VCaP (cell line): ENCODE measurements at regions not wholly inside any gene's neighbourhood (a gene's known extent, or its start where the extent isn't known, plus 50 kb on each side); places are given as distances from the start of the nearest gene placed in this dataset.

Experiments
- H3K27ac ChIP-seq: fragments of 450-650 bp; 2 replicates; pipeline ENCODE4 v1.5.1; 2017
- TF ChIP-seq, protein P1 (sequence below): fragments of 450-650 bp; conservative IDR thresholded peaks from 2 replicates; pipeline ENCODE4 v1.5.1; 2017; ENCODE audit warnings: mild to moderate bottlenecking, moderate library complexity

DNA sequence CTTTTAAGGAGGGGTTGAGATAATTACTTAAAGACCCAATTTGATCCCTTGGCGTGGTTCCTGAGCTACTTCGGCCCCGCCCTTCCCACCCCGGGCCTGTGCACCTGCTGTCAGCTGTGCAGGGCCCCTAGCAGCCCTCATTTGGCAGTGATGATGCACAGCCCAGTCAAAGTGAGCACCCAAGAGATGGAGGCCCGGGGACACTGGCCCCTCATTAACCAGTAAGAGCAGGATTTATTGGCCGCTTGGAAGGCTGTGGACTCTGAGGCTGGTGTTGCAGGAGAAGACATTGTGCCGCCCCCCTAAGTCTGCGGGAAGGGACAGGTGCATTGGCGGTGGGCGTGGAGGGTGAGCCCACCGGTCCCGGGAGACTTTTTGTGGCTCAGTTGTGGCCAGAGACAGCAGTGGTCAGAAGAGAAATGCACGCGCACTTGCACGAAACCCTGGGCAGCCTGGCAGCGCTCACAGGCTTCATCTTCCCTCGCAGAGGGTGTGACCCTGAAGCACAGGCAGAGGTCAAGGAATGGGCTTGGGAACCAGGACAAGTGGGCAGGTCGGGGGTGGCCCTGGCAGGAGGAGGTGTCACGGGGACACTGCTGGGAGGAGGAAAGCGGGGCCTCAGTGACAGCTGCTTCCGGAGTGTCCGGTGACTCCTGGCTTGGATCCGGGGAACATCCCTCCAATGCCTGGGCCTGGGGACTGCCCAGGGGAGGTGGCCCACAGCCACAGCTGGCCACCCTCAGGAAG lies 74.0 kb upstream of the RXRA start:
- H3K27ac ChIP-seq = no peak overlapping the region
- TF ChIP-seq, protein P1, sequence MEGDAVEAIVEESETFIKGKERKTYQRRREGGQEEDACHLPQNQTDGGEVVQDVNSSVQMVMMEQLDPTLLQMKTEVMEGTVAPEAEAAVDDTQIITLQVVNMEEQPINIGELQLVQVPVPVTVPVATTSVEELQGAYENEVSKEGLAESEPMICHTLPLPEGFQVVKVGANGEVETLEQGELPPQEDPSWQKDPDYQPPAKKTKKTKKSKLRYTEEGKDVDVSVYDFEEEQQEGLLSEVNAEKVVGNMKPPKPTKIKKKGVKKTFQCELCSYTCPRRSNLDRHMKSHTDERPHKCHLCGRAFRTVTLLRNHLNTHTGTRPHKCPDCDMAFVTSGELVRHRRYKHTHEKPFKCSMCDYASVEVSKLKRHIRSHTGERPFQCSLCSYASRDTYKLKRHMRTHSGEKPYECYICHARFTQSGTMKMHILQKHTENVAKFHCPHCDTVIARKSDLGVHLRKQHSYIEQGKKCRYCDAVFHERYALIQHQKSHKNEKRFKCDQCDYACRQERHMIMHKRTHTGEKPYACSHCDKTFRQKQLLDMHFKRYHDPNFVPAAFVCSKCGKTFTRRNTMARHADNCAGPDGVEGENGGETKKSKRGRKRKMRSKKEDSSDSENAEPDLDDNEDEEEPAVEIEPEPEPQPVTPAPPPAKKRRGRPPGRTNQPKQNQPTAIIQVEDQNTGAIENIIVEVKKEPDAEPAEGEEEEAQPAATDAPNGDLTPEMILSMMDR = no peak

DNA sequence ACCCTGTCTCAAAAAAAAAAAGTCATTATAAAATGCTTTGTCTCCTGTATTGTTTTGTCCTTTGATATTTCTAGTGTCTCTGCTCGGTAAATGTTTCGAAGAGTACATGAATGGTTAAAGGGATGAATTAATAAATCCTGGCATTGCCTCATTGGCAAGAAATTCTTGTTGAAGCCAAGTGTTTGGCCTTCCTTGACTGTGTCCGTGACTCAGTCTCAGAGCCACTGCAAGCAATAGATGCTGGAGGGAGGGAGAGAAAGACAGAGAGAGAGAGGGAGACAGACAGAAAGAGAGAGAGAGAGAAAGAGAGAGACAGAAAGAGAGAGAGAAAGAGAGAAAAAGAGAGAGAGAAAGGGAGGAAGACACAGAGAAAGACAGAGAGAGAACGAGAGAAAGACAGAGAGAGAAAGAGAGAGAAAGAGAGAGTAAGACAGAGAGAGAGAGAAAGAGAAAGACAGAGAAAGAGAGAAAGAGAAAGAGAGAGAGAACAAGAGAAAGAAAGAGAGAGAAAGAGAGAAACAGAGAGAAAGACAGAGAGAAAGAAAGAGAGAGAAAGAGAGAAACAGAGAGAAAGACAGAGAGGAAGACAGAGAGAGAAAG lies 72.5 kb upstream of the RXRA start:
- no peak overlapping the region for H3K27ac ChIP-seq
- TF ChIP-seq, protein P1 = no peak

DNA sequence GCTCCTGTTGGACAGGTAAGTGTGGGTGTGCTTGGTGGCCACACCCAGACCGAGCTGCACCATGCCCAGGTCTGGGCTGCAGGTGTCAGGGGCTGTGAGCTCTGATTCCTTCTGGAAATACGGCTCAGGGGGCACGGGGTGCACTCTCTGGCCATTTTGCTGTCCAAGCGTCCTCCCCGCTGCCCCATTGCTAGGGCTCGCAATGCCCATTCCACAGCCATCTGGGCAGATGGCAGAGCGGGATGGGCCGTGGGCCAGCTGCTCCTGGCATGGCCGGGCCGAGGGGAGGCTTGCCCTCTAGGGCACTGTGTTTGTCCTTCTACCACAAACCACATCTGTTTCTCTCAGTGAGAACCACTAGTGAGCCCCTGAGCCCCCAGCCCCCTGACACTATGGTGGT lies 67.9 kb upstream of the RXRA start:
- H3K27ac ChIP-seq = no peak overlapping the region
- TF ChIP-seq, protein P1 = no peak

DNA sequence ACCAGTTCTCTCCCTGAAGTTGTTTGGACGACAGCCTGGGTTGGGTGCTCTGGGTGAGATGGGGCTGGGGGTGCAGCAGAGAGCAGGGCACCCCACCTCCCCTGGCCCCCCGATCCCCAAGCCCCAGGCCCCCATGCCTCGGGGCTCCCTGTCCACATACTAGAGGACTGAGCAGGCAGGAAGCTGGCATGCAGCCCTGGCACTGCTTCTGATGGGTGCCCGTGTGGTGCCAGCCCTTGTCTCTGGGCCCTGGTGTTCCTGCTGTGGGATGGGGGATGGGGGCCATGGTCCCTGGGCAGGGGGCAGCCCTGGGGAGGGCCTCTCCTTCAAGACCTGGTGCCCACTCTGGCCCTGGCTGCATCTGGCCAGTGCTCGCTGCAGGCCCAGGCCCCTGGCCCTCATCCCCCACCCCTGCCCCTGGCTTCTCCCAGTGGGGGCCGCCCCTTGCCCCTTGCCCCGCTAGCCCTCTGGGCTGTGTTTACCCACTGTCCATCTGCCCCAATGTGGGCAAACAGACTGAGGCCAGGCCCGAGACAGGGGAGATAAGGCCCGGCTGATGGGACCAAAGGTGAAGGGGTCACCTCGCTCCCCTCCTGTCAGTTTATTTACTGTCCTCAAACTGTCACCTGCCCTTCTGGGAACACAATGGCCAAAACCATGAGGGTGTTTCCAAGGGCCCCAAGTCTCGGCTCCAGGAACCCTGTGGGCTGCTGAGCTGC lies 67.3 kb upstream of the RXRA start:
- TF ChIP-seq, protein P1 = no peak
- H3K27ac ChIP-seq = no peak overlapping the region

DNA sequence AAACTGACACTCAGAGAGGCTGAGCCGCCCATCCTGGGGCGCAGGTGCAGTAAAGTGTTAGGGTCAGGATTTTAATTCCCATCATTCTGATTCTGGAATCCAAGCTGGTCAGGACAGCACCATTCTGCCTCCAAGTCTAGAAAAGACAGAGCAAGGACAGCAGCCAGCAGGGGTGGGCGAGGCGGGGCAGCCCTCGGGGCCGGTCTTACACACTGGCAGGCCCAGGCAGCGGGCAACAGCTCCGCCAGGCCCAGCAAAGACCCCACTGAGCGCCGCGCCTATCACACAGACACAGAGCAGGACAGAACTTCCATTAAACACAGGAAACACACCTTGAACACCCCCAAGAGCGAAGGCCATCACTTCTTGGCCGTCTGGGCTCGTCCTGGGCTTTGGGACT lies 66.5 kb upstream of the RXRA start:
- TF ChIP-seq, protein P1 = no peak
- H3K27ac ChIP-seq = no peak overlapping the region

DNA sequence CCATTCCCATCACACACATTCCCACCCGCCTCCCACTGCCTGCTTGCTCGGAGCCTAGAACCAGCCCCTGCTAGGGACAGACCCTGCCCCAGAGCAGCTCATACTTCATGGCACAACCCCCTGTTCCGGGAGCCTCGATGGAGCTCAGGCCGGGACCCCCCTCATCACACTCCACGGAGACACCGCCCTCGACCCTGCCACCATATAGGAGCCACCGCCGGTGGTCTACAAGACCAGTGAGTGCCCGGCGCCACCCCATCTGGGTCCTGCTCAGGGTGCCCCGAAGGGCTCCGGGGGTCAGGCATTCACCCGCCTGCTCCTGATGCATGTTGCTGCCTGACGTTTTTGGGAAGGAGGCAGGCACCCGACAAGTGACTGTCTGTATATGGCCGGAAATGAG lies 65.5 kb upstream of the RXRA start:
- no peak overlapping the region for H3K27ac ChIP-seq
- TF ChIP-seq, protein P1 = no peak

DNA sequence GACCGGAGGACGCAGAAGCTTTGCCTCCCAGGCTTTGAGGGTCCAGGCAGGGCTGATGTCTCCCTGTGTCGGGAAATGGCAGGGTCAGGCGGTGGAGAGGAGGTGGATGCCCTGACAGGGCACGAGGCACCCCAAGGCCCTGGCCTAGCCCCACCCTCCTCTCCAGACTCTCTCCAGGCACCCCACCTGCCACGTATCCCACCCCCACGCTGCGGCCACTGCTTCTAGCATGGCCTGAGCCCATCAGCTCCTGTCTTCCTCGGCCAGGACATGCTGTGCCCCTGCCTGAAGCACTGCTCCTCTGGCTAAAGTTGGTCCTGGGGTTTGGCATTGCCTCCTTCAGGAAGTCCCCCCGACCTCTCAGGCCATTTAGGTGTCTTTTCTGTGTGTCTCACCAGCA lies 64.2 kb upstream of the RXRA start:
- TF ChIP-seq, protein P1 = no peak

More for the DNA sequence above, 64.2 kb upstream of the RXRA start:
- H3K27ac ChIP-seq = no peak overlapping the region
